Epithelial cell of prostate (primary cell): ENCODE measurements at regions not wholly inside any gene's neighbourhood (a gene's known extent, or its start where the extent isn't known, plus 50 kb on each side); places are given as distances from the start of the nearest gene placed in this dataset.
"Not testable (repeated sequence)": the region's sequence is repeated elsewhere in the genome, so short reads cannot be mapped to it uniquely, and the experiment has no call there.

Source experiments
- DNase-seq: peaks from one replicate; pipeline ENCODE4 v3.0.0-alpha.2; 2011; ENCODE audit warnings: low read depth, low spot score
- H3K27ac ChIP-seq: fragments of 450-650 bp; 2 replicates; pipeline ENCODE4 v1.5.1; 2017; ENCODE audit warnings: mild to moderate bottlenecking

DNA sequence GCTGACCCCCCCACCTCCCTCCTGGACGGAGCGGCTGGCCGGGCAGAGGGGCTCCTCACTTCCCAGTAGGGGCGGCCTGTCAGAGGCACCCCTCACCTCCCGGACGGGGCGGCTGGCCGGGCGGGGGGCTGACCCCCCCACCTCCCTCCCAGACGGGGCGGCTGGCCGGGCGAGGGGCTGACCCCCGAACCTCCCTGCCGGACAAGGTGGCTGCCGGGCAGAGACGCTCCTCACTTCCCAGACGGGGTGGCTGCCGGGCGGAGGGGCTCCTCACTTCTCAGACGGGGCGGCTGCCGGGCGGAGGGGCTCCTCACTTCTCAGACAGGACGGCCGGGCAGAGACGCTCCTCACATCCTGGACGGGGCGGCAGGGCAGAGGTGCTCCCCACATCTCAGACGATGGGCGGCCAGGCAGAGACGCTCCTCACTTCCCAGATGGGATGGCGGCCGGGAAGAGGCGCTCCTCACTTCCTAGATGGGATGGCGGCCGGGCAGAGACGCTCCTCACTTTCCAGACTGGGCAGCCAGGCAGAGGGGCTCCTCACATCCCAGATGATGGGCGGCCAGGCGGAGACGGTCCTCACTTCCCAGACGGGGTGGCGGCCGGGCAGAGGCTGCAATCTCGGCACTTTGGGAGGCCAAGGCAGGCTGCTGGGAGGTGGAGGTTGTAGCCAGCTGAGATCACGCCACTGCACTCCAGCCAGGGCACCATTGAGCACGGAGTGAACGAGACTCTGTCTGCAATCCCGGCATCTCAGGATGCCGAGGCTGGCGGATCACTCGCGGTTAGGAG lies 66.2 kb upstream of the PAPPA2 start:
- DNase-seq, H3K27ac ChIP-seq: not testable (repeated sequence)

DNA sequence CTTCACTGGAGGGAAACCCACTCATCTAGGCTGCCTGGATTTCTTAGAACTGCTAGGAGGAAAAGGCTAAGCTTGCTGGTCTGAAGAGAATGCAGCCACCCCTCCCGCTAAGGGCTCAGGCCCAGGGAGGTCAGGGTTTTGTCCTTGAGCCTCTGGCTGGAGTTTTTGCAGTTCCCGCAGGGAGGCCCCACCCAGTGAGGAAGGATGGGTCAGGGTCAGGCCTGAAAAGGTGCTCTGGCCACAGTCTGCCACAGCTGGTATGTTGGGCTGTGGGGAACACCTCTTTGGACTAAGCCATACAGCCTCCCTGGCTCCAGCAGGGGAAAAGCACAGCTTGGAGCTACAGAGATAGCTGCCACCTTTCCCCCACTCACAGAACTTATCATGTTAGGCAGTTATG lies 71.4 kb upstream of the PAPPA2 start:
- H3K27ac ChIP-seq = no peak overlapping the region
- no peak for DNase-seq

DNA sequence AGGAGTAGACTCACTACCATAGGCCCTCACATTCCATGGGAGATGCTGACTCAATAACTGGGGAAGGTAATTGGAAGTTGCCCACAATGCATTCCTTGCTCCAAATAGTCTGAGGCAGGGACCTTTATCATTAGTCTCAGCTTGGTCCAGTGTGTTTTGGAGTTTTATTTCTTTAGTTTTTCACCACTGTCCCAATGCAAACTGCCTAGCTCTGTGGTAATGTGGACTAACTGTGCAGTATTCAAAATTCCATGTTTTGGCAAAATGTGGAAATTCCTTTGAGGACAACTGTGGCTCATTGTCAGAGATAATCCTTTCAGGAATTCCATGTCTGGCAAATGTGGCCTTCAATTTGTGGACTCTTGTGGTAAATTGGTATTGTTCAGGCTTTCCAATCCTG lies 78.1 kb upstream of the PAPPA2 start:
- no peak for DNase-seq

DNA sequence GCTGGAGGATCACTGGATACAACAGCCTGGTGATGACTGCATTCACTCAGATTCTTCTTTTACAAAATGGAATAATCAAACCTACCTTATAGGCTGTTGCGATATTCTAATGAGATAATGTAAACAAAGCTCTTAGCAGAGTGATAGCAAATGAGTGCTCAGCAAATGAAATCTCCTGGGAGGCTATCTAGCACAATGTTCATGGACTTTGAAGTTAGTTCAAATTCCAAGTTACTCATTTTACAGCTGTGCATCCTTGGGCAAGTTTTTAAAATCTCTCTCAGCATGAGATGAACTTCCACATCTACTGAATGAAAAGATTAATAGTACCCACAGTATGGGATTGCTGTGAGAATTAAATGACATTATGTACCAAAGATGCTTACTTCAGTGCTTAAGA lies 80.8 kb upstream of the PAPPA2 start:
- DNase-seq = no peak
- no peak overlapping the region for H3K27ac ChIP-seq

More for the DNA sequence above, 78.1 kb upstream of the PAPPA2 start:
- no peak overlapping the region for H3K27ac ChIP-seq

DNA sequence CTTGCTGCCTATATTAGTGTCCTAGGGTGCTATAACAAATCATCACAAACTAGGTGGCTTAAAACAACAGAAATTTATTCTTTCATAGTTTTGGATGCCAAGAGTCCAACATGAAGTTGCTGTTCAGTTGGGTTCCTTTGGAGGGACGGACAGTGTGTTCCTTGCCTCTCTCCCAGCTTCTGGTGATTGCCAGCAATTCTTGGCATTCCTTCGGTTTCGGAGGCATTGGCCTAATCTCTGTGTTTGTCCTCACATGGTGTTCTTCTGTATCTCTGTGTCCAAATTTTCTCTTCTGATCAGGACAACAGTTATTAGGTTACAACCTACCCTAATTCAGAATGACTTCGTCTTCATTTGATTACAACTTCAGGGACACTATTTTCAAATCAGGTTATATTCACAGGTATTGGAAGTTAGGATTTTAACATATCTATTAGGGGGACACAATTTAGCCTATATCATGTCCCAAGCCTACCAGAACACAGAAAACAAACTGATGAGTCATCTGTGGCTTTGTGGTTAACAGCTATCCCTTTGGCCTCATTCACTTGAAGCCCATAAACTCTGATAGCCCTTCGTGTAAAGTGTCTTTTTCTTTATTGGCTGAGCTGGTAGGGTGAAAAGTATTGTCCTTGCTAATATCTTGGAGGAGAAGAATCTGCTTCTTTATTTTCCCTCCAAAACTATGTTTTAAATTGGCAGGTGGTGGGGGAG lies 83.2 kb upstream of the PAPPA2 start:
- DNase-seq = no peak
- H3K27ac ChIP-seq = no peak overlapping the region

DNA sequence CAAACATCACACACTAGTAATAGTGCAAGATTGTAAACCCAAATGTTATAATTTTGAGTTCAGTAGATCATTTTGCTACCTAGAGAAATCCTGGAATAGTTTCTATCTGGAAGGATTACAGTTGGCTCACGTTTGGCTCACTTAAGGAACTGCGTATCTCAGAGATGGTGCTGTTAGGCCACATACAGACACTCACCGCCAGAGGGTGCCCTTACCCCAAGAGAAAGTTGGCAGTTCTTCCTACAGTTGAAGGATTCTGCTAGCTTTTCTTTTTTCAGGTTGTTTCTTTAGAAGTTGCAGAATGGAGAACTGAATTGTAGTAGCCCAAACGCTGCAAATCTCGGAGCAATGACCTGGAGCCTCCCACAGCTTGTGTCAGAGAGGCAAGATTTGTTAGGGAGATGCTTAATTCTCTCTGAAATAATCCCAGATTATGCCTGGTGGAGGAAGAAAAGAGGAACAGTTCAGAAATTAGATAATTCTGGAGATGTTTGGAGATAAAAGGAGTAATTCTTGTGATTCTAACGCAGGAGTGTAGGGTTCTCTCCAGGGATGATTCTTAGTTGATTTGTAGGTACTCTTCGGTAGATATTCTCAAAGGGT lies 87.9 kb upstream of the PAPPA2 start:
- H3K27ac ChIP-seq = no peak overlapping the region
- peak; percentile 22 for DNase-seq

DNA sequence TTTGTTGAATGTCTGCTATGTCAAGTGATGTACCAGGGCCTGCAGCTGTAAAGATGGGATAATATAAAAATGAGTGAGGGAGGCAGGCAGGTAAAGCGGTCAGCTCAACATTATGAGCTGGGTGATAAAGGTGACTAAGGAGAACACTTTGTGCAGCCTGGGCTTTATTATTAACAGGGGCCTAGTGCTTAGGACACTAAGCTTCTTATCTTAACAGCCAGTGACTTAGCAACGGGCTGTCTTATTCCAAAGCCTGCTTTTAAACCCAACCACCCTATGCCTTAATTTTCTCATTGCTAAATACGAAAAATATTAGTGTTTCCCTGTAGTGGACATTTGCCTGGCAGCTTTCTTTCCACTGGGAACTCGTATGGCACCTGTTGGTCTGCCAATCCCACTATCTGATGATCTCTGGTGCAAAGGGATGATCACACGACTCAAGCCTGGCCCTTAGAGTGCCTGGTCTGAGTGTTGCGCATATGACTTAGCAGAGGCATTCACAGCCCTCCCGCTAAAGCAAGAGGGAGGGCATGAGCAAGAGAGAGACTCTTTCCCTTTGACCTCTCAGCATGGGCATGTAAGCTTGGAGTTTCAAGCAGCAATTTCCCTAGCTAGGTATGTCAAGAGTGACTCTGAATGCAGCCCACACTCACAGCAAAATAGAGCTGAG lies 98.6 kb upstream of the PAPPA2 start:
- DNase-seq = no peak
- no peak overlapping the region for H3K27ac ChIP-seq

DNA sequence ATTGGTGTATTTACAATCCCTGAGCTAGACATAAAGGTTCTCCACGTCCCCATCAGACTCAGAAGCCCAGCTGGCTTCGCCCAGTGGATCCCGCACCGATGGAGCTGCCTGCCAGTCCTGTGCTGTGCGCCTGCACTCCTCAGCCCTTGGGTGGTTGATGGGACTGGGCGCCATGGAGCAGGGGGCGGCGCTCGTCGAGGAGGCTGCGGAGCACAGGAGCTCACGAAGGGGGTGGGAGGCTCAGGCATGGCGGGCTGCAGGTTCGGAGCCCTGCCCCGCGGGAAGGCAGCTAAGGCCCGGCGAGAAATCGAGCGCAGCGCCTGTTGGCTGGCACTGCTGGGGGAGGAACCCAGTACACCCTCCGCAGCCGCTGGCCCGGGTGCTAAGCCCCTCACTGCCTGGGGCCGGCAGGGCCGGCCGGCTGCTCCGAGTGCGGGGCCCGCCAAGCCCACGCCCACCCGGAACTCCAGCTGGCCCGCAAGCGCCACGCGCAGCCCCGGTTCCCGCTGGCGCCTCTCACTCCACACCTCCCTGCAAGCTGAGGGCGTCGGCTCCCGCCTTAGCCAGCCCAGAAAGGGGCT lies 113.8 kb upstream of the PAPPA2 start:
- not testable (repeated sequence) for DNase-seq, H3K27ac ChIP-seq

DNA sequence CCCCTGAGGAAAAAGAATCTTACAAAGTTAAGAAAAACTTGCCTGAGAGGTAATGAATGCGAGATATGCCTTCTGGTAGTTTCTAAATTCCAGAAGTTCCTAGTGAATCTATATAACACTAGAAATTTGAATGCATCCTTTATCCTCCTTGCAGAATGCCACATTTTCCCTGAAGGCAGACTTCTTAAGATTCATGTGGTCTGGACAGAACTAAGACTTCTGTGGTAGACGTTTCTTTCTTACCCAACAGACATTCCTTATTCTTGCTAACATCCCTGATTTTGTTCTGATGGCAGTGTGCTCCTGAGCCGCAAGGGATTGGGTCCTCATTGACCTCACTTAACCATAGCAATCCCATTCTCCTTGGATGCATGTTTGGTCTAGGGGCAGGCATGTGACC lies 121.3 kb upstream of the PAPPA2 start:
- no peak for DNase-seq
- no peak overlapping the region for H3K27ac ChIP-seq

DNA sequence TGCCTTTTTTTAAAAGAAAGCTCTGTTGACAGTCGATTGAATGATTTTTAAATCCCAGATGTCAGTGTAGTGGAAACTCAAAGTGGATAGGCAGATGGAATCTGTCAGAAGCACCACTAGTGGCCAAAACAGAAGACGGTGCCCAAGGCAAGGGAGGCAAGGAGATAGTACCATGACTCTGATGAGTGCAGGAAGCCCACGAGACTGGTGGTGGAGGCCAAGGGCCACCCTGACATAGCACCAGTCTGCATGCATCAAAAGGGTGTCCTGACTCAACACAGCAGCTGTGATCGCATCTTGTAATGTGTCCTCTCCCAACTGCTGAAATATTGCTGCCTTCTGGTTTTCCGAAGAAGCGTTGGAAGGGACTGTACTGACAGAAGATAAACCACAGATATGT lies 124.1 kb upstream of the PAPPA2 start:
- DNase-seq = no peak
- H3K27ac ChIP-seq = no peak overlapping the region

DNA sequence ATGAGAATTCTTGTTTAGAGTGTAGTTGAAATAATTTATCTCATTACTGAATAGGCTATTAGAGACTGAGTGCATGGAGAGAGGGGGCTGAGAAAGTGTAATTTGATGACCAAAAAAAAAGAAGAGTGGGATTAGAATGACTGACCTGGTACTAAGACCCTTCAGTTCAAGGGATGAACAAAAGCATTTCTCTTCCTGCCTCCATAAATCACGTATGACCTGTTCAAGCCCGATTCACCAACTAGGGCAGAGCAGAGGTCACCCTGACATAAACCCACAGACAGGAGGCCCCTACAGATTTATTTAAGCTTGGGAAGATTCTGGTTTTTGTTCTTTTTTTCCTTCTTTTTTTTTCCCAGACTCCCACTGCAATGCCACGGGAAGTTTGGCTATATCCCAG lies 123.7 kb upstream of the COP1 start:
- no peak overlapping the region for H3K27ac ChIP-seq
- DNase-seq = no peak

DNA sequence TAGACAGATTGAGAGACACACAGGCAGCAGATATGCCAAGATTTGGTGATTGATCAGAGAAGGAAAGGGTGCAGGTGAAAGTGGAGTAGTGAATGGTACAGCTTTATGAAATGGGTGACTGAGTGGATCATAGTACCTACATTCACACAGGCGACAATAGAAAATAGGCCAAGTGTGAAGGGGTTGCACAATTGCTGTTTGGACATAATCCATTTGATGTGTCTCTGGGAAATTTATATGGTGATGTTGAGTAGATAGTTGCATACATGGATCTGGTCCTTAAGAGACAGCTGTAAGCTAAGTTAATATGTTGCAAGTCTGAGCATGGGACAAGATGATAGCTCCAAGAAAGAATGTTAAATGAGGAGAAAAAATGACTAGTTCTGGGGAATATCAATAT lies 118.6 kb upstream of the COP1 start:
- H3K27ac ChIP-seq = no peak overlapping the region
- DNase-seq = no peak

DNA sequence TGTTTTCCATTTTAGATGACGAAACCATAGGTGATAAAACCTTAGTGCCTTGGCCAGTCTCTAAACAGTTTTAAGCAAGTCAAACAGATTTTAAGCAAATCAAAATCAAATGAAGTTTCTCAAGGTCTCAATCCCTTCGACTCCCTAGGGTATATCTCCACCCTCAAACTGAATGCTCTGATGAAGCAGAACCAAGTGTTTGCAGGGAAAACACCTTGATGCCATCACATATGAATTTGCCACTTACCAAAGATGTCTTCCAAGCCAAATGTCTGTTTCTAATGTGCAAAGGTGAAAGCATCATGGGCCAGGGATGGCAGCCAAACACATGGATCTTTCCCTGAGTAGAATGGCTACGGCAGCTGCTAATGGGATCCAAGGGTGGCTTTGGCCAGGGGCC lies 116.4 kb upstream of the COP1 start:
- no peak overlapping the region for H3K27ac ChIP-seq
- no peak for DNase-seq

DNA sequence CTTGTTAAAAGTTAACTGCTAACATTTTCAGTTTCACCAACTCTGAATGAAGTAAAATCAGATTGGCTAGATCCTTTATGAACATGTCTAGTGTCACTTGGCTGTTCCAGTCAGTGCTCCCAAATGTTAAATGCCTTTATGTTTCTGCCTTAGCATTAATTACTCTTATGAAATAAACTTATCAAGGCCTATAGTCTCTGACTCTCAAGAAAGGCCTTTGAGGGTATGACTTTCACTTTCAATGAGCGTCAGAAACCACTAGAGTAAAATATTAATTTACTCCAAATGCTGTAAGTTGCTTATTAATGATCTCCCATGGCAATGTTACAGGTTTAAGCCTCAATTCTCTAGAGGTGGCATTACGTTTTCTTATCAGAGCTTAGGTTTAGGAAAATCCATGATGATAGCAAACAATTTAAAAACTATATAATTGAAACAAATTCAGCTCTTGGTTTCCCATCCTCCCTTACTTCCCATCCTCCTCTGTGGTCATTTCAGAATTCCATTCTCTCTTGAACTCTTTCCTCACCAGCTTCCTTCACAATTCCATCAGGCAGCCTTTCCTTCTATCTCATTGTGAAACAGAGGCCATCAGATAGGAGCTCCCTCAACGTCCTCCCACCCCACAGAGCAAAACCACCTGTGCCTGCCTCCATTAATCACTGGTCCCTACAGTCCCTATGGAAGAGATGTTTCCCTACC lies 108.6 kb upstream of the COP1 start:
- DNase-seq = no peak
- no peak overlapping the region for H3K27ac ChIP-seq

DNA sequence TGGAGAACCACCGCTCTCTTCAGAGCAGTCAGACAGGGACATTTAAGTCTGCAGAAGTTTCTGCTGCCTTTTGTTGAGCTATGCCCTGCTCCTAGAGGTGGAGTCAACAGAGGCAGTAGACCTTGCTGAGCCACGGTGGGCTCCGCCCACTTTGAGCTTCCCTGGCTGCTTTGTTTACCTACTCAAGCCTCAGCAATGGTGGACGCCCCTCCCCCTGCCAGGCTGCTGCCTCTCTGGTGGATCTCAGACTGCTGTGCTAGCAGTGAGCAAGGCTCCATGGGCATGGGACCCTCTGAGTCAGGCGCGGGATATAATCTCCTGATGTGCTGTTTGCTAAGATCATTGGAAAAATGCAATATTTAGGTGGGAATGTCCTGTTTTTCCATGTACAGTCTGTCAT lies 89.5 kb upstream of the COP1 start:
- H3K27ac ChIP-seq, DNase-seq: not testable (repeated sequence)

DNA sequence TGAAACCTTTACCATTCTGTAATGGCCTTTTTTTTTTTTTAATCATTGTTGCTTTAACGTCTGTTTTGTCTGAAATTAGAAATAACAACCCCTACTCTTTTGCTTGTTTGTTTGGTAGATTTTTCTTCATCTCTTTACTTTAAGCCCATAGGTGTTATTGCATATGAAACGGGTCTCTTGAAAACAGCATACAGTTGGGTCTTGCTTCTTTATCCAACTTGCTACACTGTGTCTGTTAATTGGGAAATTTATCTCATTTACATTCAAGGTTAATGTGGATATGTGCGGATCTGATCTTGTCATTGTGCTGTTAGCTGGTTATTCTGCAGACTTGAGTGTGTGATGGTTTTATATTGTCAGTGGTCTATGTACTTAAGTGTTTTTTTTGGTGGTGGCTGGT lies 78.9 kb upstream of the COP1 start:
- no peak for DNase-seq

DNA sequence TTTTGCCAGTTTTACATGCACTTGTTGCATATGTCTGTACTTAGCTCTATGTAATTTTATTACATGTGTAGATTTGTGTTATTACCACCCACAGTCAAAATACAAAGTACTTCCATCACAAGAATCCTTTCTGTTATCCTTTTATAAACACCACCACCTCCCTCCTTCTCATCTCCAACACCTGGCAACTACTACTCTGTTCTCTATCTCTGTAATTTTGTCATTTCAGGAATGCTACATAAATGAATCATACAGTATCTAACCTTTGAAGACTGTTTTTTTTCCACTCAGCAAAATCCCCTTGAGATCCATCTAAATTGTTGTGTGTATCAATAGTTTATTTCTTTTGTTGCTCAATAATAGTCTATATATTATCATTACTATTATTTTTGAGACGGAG lies 64.5 kb upstream of the COP1 start:
- DNase-seq = no peak
- H3K27ac ChIP-seq = no peak overlapping the region

More for the DNA sequence above, 78.9 kb upstream of the COP1 start:
- H3K27ac ChIP-seq = no peak overlapping the region
